TTC549 (cell line): ENCODE measurements at regions not wholly inside any gene's neighbourhood (a gene's known extent, or its start where the extent isn't known, plus 50 kb on each side); places are given as distances from the start of the nearest gene placed in this dataset.

Experiments
- FAIRE-seq: peaks from 2 replicates; lab custom pipeline; 2012; peaks lifted over from hg19 to GRCh38; lab: Jason Lieb, UNC

DNA sequence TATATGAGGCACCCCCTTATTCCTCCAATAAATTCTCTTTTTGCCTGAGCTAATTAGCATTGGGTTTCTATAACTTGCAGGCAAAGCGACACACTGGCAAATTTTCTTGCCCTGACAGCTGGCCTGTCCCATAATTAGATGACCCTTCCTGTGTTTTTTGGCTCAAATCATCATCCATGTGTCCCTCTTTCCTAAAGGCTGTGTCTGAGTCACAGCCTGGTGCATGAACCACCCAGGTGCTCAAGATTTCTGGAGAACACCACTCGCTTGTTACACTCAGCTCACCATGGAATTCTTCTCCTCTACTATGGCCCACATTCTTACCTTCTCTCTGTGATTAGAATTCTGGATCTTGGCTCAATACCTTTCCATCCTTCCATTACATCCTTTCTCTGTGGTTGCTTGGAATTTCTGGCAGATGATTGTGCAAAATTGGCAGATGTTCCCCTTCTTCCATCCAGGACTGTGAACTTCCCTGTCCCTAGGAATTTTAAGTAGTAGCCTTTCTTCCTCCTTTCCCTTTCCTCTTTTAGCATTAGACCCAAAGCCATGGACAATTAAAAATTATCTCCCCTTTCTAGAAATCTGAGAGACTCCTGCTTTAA lies 116.0 kb upstream of the ANKRD1 start:
- FAIRE-seq = no peak

DNA sequence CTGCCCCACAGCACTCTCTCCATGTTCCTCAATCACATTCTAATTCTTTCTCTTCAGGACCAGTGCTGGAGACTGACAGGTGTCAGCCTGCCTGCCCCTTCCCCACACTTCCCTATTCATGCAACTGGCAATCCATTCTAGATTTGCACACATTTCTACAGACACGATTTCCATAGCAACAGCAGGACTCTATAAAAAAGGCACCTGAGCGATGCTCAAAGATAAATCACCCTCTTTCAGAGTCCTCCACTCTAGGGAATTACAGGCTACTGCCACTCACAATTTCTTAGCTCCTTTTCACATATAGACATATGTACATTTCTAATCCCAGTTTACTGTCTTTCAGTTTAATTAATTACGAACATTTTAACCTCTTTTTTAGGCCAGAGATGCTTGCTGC lies 118.1 kb upstream of the ANKRD1 start:
- no peak for FAIRE-seq

DNA sequence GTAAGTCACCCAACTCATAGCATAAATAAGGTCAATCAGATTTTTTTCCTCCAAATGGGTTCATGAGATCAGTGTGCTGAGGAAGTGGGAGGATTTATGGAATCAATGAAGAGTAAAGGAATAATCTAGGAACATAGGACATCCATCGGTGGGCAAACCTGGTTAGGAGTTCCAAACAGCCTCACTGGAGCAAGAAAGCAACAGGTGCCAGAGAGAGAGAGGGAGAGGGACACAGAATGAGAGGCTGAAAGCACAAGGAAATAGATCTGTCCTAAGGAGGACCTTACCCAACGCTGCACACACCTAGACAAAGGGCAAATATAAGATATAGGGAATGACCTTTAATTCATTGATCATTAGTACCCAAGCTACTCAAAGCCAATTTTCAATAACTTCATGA lies 119.5 kb upstream of the ANKRD1 start:
- no peak for FAIRE-seq

DNA sequence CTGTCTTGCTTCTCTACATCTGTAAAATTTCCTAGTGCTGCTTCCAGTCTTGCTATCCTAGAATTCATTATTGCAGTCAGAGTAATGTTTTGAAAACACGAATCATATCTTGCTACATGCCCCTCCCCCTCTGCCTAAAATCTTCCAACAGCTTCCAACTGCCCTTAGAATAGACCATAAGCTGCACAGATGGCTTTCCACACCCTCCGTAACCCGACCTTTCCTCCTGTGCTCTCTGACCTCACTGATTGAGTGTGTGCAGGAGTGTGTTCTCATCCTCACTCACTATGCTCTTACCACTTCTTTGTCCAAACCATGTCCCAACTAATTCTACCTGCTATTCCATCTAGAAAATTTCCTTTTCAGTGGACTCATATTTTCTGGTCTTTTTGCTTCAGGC lies 121.2 kb upstream of the ANKRD1 start:
- FAIRE-seq = no peak

DNA sequence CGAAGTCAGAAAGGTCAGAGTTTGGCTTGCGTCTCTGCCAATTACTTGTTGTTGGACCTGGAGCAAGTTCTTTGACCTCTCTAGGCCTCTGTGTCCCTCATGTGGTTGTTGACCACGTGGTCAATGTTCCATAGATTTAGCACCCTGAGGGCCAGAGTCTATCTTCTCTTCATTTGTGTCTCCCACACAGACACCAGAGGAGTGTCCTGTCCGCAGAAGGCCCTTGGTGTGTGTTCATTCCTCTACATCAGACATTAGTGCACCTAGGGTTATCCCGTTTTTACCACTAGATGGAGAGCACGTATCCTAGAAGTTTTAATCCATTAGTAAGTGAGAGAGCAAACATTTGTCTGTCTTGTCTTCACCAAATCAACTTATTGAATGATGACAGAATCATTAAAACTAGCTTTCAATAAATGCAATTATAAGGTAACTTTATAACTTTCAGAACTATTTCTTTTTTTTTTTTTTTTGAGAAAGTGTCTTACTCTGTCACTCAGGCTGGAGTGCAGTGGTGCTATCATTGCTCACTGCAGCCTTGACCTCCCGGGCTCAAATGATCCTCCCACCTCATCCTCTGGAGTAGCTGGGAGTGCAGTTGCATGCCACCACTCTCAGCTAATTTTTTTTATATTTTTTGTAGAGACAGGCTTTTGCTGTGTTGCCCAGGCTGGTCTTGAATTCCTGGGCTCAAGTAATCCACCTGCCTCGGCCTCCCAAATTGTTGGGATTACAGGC lies 122.5 kb upstream of the ANKRD1 start:
- FAIRE-seq = peak; percentile 78

DNA sequence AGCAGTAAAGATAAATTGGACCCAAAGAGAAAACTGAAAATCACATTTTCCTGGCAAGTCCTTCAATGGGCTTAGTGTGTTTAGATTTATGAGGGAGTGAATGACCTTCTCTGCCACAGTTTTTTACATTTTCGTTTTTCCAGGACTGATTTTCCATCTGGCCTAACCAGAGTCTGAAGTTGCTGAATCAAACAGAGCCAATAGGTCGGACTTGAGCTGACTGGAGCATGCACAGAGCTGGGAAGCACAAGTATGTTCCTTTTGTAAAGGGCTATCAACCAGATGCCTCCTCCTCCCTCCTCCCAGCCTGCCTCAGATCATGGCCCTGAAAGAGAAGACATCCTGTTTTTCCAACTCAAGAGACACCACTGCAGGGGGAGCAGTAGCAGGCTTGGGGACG lies 126.0 kb upstream of the ANKRD1 start:
- no peak for FAIRE-seq

DNA sequence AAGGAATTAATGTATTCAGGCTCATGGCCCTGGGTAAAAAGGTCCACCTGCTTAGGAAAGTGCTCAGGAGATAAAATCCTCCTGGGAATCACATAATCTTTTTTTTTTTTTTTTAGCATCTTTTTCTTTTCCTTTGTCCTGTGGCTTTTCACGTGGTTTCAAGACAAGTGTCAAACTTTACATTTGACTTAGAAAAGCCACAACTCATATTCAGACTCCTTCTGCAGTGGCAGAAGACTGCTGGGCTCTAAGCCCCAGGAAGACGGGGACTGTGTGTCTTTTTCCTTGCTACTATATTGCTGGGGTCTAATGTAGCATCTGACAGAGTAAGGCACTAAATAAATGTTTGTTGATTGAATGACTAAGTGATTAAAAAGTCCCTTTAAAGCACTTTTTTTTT lies 127.5 kb upstream of the ANKRD1 start:
- no peak for FAIRE-seq

DNA sequence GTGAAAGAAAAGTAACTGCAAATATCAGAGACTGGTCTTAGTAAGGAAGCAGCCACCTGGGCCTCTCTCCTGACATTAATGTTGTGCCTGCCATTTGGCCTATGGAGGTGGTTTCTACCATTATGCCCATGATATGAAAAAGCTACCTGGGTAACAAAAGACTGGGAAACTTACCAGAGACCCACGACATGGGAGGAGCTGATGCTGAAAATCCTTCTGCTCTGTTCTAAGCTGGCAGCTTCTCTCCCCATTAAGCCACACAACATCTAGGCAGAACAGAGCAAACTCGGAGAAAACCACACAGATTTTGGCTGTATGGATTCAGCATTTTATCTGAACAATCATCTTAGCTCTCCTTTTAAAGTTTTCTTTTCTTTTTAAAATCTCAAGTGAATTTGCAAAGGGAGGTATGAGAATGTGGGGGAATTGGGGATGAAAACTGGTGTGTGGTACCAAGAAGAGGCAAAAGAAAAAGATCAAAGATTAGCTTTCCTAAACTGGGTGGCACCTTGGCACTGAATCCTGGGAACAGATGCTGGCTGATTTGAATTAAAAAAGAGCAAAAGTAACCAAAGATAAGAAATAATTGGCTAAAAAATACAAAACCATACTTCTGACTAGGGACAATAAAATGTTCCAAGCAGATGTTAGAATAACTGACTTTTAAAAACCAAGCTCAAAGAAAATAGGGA lies 128.6 kb upstream of the ANKRD1 start:
- no peak for FAIRE-seq

DNA sequence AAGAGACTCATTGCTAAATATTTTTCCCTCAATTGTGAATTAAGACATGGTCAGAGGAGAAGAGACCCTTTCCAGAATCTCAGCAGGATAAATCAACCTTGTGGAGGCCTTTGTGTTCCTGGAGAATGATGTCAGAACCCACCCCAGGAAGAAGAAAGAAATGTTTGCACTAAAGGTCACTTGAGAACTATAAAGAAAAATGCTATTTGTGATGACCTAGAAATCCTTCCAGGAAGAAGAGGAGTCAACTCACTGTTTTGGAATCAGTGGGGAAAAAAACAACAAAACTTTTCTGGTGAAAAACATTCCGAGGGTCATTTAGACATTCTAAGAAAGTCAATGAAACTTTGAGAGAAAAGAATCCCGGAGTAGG lies 129.1 kb upstream of the ANKRD1 start:
- FAIRE-seq = no peak

DNA sequence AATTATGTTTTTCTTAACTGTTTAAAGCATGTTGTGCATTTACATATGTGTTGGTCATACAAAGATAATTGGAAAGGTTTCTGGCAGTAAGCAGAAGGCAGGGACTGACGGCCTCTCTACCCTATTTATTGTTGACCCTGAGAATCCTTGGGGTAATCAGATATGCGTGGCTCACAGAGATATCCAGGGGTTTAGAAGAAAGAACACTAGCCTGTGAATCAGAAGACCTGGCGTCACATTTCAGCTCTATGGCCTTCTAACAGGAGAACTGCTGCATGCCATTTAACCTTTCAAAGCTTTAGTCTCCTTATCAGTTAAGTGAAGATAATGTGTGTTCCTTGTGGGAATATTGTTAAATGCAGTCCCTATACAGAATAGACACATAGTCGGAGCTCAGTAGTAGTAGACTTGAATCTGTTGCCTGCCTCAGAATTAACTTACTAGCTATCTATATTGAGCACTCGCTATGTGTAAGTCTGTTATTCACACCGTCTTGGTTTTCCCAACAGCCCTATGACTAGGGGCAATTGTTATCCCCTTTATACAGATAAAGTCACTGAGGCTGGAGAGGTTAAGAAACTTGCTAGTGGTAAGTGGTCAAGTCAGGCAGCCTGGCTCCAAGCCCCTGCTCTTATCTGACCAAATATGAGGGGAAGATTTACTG lies 129.6 kb upstream of the ANKRD1 start:
- no peak for FAIRE-seq

DNA sequence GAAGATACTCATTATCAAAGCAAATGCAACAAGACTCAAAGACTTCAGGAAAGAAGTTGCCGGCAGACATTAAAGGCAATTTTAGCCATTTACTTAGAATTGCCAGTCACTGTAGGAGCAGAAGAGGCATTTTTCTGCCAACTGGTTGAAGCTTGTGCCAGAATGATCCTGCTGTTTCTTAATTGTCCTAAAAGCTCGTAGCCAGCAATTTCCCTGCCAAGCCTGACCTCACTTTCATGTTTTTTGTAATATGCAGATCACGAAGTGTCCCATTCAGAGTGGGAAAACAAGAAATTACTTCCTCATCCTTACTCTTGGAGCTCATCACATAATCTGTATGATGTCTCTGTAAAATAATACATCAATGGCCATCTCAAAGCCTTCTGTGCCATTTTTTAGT lies 130.9 kb upstream of the ANKRD1 start:
- FAIRE-seq = no peak

DNA sequence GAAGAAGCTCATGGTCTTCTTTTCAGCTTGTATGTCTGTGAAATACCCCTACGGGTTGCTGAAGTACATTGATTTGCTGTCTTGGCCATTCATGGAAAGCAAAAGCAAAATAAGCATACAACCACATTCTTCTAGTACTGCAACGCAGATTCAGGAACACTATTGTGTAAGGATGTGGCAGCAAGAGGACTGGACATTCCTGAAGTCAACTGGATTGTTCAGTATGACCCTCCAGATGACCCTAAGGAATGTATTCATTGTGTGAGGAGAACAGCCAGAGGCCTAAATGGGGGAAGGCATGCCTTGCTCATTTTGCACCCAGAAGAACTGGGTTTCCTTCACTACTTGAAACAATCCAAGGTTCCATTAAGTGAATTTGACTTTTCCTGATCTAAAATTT lies 133.4 kb upstream of the ANKRD1 start:
- no peak for FAIRE-seq

DNA sequence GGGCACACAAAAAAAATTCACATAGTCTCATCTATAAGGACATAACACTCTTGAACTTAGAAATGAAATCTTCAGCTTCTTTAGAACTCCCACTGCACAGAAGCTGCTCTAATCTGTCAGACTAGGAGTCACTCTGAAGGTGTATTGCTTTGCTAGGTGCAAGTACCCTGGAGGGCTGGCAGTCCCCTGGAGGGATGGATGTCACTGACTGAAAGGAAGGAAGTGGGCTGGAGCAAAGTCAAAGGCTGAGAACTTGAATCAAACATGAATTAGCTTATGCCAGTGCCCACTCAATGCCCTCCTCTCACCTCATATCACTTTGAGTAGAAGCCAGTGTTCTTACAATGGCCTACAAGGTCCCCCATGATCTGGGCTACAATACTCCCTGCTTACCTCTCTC lies 140.3 kb upstream of the ANKRD1 start:
- no peak for FAIRE-seq

DNA sequence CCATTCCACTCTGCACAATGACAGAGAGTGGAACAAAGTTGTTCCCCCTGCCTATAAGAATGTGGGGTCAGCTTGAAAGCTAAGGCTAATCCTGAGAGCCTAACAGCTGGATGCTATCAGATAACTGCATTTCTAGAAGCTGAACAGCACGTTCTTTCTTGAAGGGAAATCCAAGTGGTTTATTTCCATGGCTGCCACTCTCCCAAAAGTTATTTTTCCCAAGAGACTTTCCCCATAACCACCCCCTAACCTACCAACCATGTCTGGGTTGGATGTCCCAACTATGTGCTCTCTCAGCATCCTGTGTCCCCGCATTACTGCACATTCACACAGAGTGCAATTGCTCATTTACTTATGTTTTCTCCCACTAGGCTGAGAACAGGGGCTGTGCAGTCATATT lies 140.7 kb upstream of the ANKRD1 start:
- no peak for FAIRE-seq

DNA sequence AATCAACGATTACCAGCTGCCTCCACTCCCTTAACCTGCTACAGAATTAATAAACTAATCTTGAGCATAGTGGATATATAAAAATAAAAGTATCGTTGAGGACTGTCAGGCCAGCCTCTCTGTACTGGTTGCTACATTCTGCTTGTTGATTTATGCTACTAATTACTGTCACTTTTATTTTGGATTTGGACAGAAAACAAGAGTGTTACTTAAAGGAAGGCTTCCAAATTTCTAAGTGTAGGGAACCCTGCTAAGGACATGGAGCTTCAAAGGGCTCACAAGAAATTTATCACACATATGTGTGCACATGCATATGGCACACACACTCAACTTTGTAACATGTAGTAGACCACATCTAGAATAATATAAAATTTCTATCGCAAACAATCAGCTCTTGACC lies 141.2 kb upstream of the ANKRD1 start:
- no peak for FAIRE-seq

DNA sequence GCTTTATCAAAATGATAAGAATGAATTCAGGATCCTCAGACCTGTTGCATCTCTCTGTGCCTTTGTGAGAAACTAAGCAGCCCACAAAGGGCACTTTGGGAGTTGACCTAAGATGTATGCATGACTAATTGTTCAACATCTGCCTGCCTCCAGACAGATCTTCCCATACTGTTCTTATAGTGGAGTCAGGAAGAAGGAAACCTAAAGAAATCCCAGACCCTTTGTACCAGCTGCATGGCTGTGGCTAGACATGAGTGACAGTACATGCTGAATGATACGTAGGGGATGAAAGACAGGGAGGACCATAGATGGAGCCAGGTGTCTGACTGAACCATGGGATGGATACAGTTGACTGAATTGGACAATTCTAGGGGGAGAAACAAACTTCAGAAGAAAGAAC lies 148.7 kb upstream of the PCGF5 start:
- no peak for FAIRE-seq

DNA sequence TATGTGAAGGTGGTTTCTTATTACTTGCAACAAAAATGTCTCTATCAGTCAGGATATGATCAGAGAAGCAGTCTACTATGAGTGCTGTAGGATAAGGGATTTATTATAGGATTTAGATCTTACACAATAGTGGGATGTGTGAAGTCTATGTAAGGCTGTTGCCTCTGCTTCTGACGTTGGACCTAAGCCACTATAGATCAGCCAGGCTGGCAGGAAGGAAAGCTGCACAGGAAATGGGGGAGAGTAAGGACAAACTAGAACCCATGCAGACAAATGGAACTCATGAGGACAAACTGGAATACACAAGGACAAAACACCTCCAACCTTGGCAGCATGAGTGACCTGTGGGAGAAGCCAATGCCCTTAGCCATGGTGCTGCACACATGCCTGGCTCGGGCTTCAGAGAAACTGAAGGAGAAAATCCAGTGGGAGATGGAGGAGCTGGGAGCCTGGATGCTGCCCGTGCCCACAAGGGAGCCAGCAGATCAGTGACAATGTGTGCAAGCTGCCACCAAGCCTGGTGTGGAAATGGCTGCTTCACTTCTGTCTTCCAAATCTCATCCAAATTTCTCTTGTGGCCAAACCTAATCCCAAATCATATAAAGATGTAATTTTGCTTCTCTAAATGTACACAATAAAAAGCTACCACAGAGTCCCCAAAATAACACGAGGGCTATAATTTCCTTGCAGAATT lies 147.0 kb upstream of the PCGF5 start:
- no peak for FAIRE-seq

DNA sequence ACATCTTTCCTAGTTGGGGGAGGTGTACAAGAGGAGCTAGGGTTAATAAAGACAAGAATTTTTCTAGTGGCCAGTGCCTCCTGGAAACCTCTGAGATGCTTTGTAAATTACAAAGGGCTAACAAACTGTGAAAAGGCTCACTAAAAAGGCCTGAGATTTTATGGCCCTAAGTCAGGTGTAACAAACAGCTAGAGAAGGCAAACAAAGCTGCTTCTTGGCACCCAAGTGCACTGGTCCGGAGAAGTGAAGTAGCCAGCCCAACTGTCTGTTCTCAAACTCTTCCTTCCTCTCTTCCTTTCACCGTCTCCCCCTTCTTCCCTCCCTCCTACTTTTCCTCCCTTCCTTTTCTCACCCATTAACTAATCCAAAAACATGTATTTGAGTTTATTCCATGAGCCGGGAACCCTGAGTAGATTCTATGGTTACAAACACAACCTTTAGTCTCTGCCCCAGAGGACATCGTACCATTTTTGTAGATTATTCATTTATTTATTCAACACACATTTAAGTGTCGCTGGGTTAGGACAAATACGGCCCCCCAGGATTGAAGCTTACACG lies 143.4 kb upstream of the PCGF5 start:
- FAIRE-seq = no peak

DNA sequence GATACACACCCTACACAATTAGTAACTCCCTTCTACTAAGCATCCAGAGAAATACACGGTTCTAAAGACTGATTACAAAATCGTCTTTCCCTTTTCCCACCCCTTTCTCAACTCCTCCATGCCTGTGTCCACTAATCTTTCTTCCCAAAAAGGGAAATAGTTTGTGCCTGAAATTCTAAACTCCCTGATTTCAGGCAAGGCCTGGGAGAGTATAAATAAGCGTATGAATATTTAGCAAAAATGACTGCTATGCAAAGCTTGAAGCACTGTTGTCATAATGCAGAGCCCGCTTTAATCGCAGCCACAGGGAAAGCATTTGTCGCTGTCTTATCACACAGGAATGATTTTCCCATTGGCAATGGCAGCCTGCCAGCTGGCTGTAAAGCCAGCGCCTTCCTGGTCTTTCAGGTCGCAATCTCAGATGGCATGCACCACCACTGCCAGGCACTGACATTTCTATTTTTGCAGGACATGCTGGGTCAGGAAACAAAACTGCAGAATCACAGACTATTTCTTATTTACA lies 142.9 kb upstream of the PCGF5 start:
- FAIRE-seq = no peak

DNA sequence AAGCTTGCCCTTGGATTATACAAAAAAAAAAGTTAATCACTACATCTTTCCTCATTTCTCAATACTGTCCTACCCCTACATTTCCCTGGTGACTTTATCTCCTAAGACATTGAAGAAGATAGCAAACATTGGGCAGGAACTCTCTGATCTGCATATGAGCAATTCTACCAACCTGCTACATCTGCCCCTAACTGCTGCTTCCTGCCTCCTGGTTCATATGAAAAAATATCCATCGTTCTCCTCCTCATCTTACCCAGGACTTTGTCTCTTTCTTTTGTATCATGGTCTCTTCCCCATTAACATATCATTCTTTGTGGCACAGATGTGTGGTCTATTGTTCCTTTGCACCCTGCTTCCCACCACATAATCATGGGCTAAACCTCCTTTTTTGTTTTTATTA lies 139.7 kb upstream of the PCGF5 start:
- no peak for FAIRE-seq

DNA sequence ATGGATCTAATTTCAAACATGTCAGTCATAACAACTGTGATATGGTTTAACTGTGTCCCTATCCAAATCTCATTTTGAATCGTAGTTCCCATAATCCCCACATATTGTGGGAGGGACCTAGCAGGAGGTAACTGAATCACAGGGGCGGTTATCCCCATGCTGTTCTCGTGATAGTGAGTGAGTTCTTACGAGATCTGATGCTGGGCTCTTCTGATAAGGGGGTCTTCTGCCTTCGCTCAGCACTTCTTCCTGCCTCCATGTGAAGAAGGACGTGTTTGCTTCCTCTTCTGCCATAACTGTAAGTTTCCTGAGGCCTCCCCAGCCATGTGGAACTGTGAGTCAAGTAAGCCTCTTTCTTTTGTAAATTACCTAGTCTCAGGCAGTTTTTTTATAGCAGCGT lies 138.0 kb upstream of the PCGF5 start:
- no peak for FAIRE-seq
